ENCODE measurements at regions not wholly inside any gene's neighbourhood (a gene's known extent, or its start where the extent isn't known, plus 50 kb on each side); places are given as distances from the start of the nearest gene placed in this dataset.

DNA sequence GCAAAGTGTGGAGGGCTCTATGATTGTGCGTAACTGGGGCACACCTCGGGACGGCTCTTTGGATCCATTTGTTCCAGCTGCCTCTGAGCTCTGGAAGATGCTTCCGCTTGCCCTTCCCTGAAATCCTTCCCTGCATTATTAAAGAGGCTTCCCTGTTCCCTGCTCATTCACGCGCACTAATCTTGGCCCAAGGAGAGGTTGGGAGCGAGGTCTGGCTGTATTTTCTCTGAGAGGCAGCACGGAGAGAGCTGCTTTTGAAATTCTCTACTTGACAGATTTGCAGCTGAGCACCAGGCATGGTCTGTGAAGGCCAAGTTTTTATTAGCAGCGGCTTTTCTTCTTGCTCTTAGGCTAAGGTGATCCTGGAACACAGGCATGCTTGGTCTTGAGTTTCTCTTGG lies 94.8 kb upstream of the NTM start:
- TF ChIP-seq POLR2A (IDR thresholded peaks at IDR 0.05), result no peak
- TF ChIP-seq, protein P1, sequence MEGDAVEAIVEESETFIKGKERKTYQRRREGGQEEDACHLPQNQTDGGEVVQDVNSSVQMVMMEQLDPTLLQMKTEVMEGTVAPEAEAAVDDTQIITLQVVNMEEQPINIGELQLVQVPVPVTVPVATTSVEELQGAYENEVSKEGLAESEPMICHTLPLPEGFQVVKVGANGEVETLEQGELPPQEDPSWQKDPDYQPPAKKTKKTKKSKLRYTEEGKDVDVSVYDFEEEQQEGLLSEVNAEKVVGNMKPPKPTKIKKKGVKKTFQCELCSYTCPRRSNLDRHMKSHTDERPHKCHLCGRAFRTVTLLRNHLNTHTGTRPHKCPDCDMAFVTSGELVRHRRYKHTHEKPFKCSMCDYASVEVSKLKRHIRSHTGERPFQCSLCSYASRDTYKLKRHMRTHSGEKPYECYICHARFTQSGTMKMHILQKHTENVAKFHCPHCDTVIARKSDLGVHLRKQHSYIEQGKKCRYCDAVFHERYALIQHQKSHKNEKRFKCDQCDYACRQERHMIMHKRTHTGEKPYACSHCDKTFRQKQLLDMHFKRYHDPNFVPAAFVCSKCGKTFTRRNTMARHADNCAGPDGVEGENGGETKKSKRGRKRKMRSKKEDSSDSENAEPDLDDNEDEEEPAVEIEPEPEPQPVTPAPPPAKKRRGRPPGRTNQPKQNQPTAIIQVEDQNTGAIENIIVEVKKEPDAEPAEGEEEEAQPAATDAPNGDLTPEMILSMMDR (IDR thresholded peaks at IDR 0.05), result no peak

All from thyroid gland (tissue), 4 donors.